Left lung (tissue), 4 donors: ENCODE measurements at regions not wholly inside any gene's neighbourhood (a gene's known extent, or its start where the extent isn't known, plus 50 kb on each side); places are given as distances from the start of the nearest gene placed in this dataset.

Experiments used
- ATAC-seq: fragments of 200-7000 bp; cut with Tn5 transposase; one replicate; pipeline ENCODE4 v1.9.1; 2020; ENCODE audit warnings: moderate library complexity
- DNase-seq, 4 donors: peaks; one replicate each; pipeline ENCODE4 v3.0.0-alpha.2; 2013 to 2020
- H3K27ac ChIP-seq, 2 donors: fragments of 200-600 bp; sonication (generic) in 1 of 2; one replicate each; pipeline versions ENCODE4 v1.5.0 to v1.8.0; 2020 to 2021
- H3K27me3 ChIP-seq, 2 donors: fragments of 200-600 bp; sonication (generic) in 1 of 2; one replicate each; pipeline versions ENCODE4 v1.5.0 to v1.8.0; 2020 to 2021
- H3K36me3 ChIP-seq, 2 donors: fragments of 200-600 bp; sonication (generic) in 1 of 2; one replicate each; pipeline versions ENCODE4 v1.5.0 to v1.8.0; 2020 to 2021
- H3K4me1 ChIP-seq, 2 donors: fragments of 200-600 bp; one replicate each; pipeline ENCODE4 v1.8.0; 2021
- H3K4me3 ChIP-seq, 2 donors: fragments of 200-600 bp; sonication (generic) in 1 of 2; one replicate each; pipeline versions ENCODE4 v1.5.0 to v1.8.0; 2020 to 2021; ENCODE audit warnings: mild to moderate bottlenecking in 1 of 2
- H3K9me3 ChIP-seq, 2 donors: fragments of 200-600 bp; sonication (generic) in 1 of 2; one replicate each; pipeline versions ENCODE4 v1.5.0 to v1.8.0; 2020 to 2021
- intact Hi-C, 2 donors: fragments of 100-400 bp; cut with DNase I; formaldehyde crosslinking; loops; one replicate each; pipeline versions ENCODE4 v1.11.2 to v1.14.2; 2022
- TF ChIP-seq, protein P1 (sequence below), 2 donors: fragments of 200-600 bp; sonication (generic) in 1 of 2; IDR thresholded peaks; one replicate each; pipeline versions ENCODE4 v1.5.0 to v1.8.0; 2021; ENCODE audit warnings: antibody characterized with exemption in 2 of 2
- donor health status: DM: no; HTN: yes; CAD: no.
- donor health status: DM: no; HTN: no; CAD: no.

DNA sequence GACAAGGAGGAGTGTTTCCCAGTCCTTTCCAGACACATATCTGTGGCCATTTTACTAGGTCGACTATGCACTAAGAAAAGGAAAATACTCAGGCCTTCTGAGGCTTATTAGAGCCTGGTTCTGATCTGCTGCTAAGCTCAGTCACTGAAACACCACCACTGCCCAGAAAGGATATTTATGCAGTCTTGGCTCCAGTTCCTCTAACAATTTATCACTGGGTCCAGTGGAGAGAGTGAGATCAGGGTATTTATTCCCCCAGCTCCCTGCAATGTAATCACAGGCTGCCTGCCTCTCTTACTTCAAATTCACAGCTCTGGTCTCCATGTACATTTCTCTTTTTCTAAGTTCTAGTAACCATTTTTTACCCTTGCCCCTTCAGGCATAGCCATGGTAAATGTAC lies 81.6 kb upstream of the INPP4B start:
- Histone ChIP-seq H3K27me3 (no peaks in the 10 kb centered on the region), H3K4me1 (no peaks in the 10 kb centered on the region), H3K36me3 (no peaks in the 10 kb centered on the region), H3K9me3 (no peaks in the 10 kb centered on the region), H3K4me3 (no peak overlapping the region), H3K27ac (no peak overlapping the region)
- DNase-seq (no peak), ATAC-seq (no peak)
- TF ChIP-seq, protein P1, sequence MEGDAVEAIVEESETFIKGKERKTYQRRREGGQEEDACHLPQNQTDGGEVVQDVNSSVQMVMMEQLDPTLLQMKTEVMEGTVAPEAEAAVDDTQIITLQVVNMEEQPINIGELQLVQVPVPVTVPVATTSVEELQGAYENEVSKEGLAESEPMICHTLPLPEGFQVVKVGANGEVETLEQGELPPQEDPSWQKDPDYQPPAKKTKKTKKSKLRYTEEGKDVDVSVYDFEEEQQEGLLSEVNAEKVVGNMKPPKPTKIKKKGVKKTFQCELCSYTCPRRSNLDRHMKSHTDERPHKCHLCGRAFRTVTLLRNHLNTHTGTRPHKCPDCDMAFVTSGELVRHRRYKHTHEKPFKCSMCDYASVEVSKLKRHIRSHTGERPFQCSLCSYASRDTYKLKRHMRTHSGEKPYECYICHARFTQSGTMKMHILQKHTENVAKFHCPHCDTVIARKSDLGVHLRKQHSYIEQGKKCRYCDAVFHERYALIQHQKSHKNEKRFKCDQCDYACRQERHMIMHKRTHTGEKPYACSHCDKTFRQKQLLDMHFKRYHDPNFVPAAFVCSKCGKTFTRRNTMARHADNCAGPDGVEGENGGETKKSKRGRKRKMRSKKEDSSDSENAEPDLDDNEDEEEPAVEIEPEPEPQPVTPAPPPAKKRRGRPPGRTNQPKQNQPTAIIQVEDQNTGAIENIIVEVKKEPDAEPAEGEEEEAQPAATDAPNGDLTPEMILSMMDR (IDR thresholded peaks at IDR 0.05) = no peak
- intact Hi-C loops = no loop called here

DNA sequence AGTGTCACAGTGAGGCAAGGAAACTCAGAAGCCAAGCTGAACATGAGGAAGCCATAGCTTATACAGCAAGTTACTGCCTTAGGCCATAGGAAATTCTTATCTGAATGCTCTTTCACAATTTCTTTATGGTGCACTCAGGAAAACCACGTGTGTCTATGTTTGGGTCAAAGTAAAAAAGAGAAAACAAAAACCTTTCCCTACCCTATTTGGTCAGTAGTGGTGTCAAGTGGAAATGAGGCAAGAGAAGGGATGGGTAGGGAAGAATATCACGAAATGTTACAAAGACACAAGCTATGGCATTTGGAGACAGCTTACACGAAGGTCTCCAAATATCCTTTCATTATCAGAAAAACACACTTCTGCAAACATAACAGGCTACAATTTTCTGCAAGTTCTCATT lies 83.4 kb upstream of the INPP4B start:
- Histone ChIP-seq H3K27me3 (no peaks in the 10 kb centered on the region), H3K4me1 (no peaks in the 10 kb centered on the region), H3K9me3 (no peaks in the 10 kb centered on the region), H3K27ac (no peak overlapping the region), H3K4me3 (no peak overlapping the region), H3K36me3 (no peaks in the 10 kb centered on the region)
- TF ChIP-seq, protein P1 (IDR thresholded peaks at IDR 0.05) = no peak
- DNase-seq (no peak), ATAC-seq (no peak)
- intact Hi-C loops = no loop called here

DNA sequence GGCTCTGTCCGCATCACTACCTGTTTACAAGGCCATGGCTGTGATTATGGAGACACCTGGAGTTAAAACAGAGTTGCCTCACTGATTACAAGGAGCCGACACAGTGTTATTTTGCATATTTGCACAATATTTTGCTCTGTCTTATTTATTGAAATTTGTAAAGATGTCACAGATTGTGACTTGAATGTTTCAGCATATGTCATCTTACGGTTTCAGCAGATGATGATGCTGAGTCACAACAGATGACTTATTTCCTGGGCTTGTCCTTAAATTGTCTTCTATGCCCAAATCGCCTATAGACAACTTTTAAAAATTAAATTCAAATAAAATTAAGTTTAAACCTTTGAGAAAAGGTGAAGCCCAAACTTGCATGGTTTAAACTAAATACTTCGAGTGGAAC lies 87.1 kb upstream of the INPP4B start:
- Histone ChIP-seq H3K27ac (no peak overlapping the region), H3K9me3 (no peaks in the 10 kb centered on the region), H3K4me1 (no peaks in the 10 kb centered on the region), H3K27me3 (no peaks in the 10 kb centered on the region), H3K4me3 (no peak overlapping the region), H3K36me3 (no peaks in the 10 kb centered on the region)
- intact Hi-C loops = no loop called here
- ATAC-seq (no peak), DNase-seq (no peak)
- TF ChIP-seq, protein P1 (IDR thresholded peaks at IDR 0.05) = no peak

DNA sequence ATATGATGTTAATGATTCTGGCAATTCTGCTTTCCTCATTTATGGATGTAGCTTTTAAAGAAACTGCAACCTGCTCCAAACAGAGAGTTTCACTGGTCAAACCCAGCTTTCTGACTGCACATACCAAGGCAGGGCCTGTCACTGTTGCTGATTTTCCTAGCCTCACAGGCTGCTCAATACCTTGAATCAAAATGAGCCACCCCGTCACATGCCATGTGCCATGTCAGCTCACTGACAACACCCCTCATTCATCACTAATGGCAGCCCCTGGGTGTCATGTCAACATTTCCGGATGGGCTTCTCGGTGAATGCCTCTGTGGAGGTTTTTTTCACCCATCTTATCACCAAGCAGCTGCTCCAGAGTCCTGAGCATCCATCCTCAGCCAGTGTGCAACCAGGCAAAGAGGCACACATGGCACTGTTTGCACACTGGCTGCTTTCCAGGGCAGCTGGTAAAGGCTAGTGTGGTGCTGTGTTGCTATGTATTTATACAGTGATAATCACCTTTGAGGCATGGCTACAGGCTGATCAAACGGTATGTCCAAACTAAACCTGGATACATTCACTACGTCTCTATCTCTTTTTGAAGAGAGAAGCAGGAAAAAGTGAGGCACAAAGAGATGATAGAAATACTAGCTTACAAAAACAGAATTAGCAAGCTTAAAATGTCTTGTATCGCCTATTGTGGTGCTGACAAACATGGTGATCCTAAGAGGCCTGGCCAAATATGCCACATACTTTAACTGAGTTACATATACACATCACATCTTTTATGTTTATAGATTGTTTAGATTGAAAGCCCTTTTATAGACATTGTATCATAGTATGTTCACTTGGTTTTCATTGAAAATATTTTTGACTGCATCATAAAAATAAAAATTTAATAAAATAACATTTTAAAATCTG lies 94.6 kb upstream of the INPP4B start:
- no peak for DNase-seq
- intact Hi-C loops = no loop called here
- Histone ChIP-seq H3K27ac (no peak overlapping the region), H3K36me3 (no peaks in the 10 kb centered on the region), H3K27me3 (no peaks in the 10 kb centered on the region), H3K9me3 (no peaks in the 10 kb centered on the region), H3K4me1 (no peaks in the 10 kb centered on the region), H3K4me3 (no peak overlapping the region)
- TF ChIP-seq, protein P1 (IDR thresholded peaks at IDR 0.05) = no peak
- ATAC-seq = no peak

DNA sequence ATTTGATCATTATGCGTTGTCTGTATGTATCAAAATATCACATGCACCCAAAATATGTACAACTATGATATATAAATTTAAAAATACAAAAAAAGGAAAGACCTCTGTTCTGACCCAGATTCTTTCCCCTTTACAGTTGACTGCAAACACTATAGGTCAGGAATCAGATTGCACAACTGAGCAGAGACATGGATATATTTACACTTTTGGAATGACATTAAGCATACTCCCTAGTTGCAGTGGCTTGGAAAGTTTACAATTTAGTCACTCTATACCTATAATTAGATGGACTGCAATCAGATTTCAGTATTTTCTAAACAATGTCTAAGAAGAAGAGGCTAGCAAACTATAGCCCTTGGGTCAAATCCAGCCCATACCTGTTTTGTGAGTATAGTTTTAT lies 98.5 kb upstream of the INPP4B start:
- Histone ChIP-seq H3K27ac (no peak overlapping the region), H3K4me3 (no peak overlapping the region), H3K9me3 (peaks cover 0 to 8% of the 10 kb centered on the region in 2 donors), H3K36me3 (no peaks in the 10 kb centered on the region), H3K27me3 (no peaks in the 10 kb centered on the region), H3K4me1 (no peaks in the 10 kb centered on the region)
- ATAC-seq (no peak), DNase-seq (no peak)
- TF ChIP-seq, protein P1 (IDR thresholded peaks at IDR 0.05) = no peak
- intact Hi-C loops = no loop called here
